H1 (cell line): ENCODE measurements at regions not wholly inside any gene's neighbourhood (a gene's known extent, or its start where the extent isn't known, plus 50 kb on each side); places are given as distances from the start of the nearest gene placed in this dataset.

ENCODE experiments used
- CTCF ChIA-PET: fragments of 300-600 bp; sonication (Branson Sonifier 250); formaldehyde crosslinking; loops from one replicate; lab custom pipeline; 2021; ENCODE audit not compliant: partially characterized antibody; lab: Charles Lee
- POLR2A ChIA-PET: fragments of 300-600 bp; sonication (Branson Sonifier 250); formaldehyde crosslinking; loops from one replicate; lab custom pipeline; 2021; ENCODE audit warnings: inconsistent platforms; ENCODE audit not compliant: partially characterized antibody; lab: Charles Lee
- DNase-seq, 2 experiments: peaks; one replicate each; pipeline versions ENCODE4 v3.0.0 to v3.0.0-alpha.2; 2010 to 2022; ENCODE audit warnings: low spot score in 2 of 2, low read depth in 1 of 2, mixed read lengths in 1 of 2
- FAIRE-seq: peaks from 2 replicates; lab custom pipeline; 2011; peaks lifted over from hg19 to GRCh38; lab: Jason Lieb, UNC
- H2AFZ ChIP-seq: 2 replicates; pipeline ENCODE4 v1.8.1; 2012; ENCODE audit warnings: low read length, inconsistent platforms
- H2AK5ac ChIP-seq: 2 replicates; pipeline ENCODE4 v1.6.1; 2013; ENCODE audit warnings: low read depth, low read length
- H2BK120ac ChIP-seq: replicated peaks from 2 replicates; pipeline ENCODE3; 2013; ENCODE audit warnings: low read depth, low read length, inconsistent platforms
- H2BK12ac ChIP-seq: 2 replicates; pipeline ENCODE4 v1.6.1; 2013; ENCODE audit warnings: low read depth, low read length
- H2BK15ac ChIP-seq: 2 replicates; pipeline ENCODE4 v1.6.1; 2013; ENCODE audit warnings: low read length
- H2BK20ac ChIP-seq: 2 replicates; pipeline ENCODE4 v1.6.1; 2013; ENCODE audit warnings: low read length
- H2BK5ac ChIP-seq: 2 replicates; pipeline ENCODE4 v1.6.1; 2013; ENCODE audit warnings: low read depth, low read length
- H3K14ac ChIP-seq: 2 replicates; pipeline ENCODE4 v1.6.1; 2013; ENCODE audit warnings: inconsistent platforms; ENCODE audit not compliant: insufficient read length
- H3K18ac ChIP-seq: 2 replicates; pipeline ENCODE4 v1.6.1; 2013; ENCODE audit warnings: low read length; ENCODE audit errors: extremely low read depth
- H3K23ac ChIP-seq: 2 replicates; pipeline ENCODE4 v1.6.1; 2013; ENCODE audit warnings: inconsistent platforms; ENCODE audit not compliant: insufficient read length
- H3K23me2 ChIP-seq: 2 replicates; pipeline ENCODE4 v1.6.1; 2013; ENCODE audit warnings: low read depth, low read length
- H3K27ac ChIP-seq: 2 replicates; pipeline ENCODE4 v1.6.1; 2011; ENCODE audit warnings: low read depth, low read length, inconsistent platforms
- H3K27me3 ChIP-seq, 4 experiments: replicated peaks in 1 of 4; 1 replicate in 1 of 4; 2 replicates in 3 of 4; pipeline versions ENCODE4 v1.6.1 to v1.8.1; 2011 to 2013; ENCODE audit warnings: low read length in 3 of 4, mild to moderate bottlenecking in 3 of 4, inconsistent platforms in 2 of 4, mixed read lengths in 2 of 4, moderate library complexity in 1 of 4; ENCODE audit not compliant: control insufficient read depth in 3 of 4, insufficient read depth in 3 of 4; ENCODE audit errors: extremely low read depth in 1 of 4
- H3K36me3 ChIP-seq, 4 experiments: 2 replicates each; pipeline versions ENCODE4 v1.6.1 to v1.8.1; 2011 to 2013; ENCODE audit warnings: mild to moderate bottlenecking in 4 of 4, low read length in 3 of 4, moderate library complexity in 2 of 4, control low read depth in 1 of 4, inconsistent platforms in 1 of 4; ENCODE audit not compliant: insufficient read depth in 4 of 4, control insufficient read depth in 2 of 4
- H3K4ac ChIP-seq: replicated peaks from 2 replicates; pipeline ENCODE3; 2013; ENCODE audit warnings: low read length, low read depth, mixed read lengths, inconsistent platforms; ENCODE audit not compliant: insufficient read length
- H3K4me1 ChIP-seq, 4 experiments: replicated peaks in 1 of 4; 1 replicate in 1 of 4; 2 replicates in 3 of 4; pipeline versions ENCODE4 v1.6.1 to v1.8.1; 2011 to 2013; ENCODE audit warnings: low read length in 3 of 4, inconsistent platforms in 2 of 4, mixed read lengths in 1 of 4; ENCODE audit not compliant: insufficient read depth in 4 of 4, control insufficient read depth in 3 of 4
- H3K4me2 ChIP-seq, 2 experiments: 2 replicates each; pipeline versions ENCODE4 v1.6.1 to v1.8.1; 2011 to 2013; ENCODE audit warnings: low read depth in 2 of 2, low read length in 2 of 2, control low read depth in 1 of 2, inconsistent platforms in 1 of 2, mild to moderate bottlenecking in 1 of 2; ENCODE audit not compliant: insufficient read depth in 1 of 2
- H3K4me3 ChIP-seq, 4 experiments: fragments of 200-600, 300-600 bp in 1 of 4; sonication (generic), shearing (Covaris generic), sonication (Bioruptor Twin) in 1 of 4; 2 replicates each; pipeline versions ENCODE4 v1.5.1 to v1.8.1; 2011 to 2016; ENCODE audit warnings: low read length in 4 of 4, low read depth in 3 of 4, control low read depth in 2 of 4, inconsistent platforms in 2 of 4, mild to moderate bottlenecking in 2 of 4, mixed read lengths in 1 of 4, moderate library complexity in 1 of 4; ENCODE audit not compliant: insufficient read depth in 2 of 4; ENCODE audit errors: extremely low read depth in 1 of 4
- H3K56ac ChIP-seq: replicated peaks from 2 replicates; pipeline ENCODE3; 2013; ENCODE audit warnings: low read depth, mild to moderate bottlenecking, mixed read lengths, low read length, inconsistent platforms; ENCODE audit not compliant: insufficient read length
- H3K79me1 ChIP-seq: 2 replicates; pipeline ENCODE4 v1.6.1; 2013; ENCODE audit warnings: low read depth, low read length, control low read depth
- H3K79me2 ChIP-seq, 2 experiments: 2 replicates each; pipeline versions ENCODE4 v1.6.1 to v1.8.1; 2012 to 2013; ENCODE audit warnings: low read length in 2 of 2, mild to moderate bottlenecking in 2 of 2, inconsistent platforms in 1 of 2; ENCODE audit not compliant: insufficient read depth in 2 of 2, control insufficient read depth in 1 of 2
- H3K9ac ChIP-seq, 4 experiments: replicated peaks in 1 of 4; 1 replicate in 1 of 4; 2 replicates in 3 of 4; pipeline versions ENCODE4 v1.6.1 to v1.8.1; 2011 to 2013; ENCODE audit warnings: low read depth in 3 of 4, low read length in 3 of 4, control low read depth in 2 of 4, mild to moderate bottlenecking in 2 of 4, moderate library complexity in 2 of 4, inconsistent platforms in 1 of 4; ENCODE audit errors: extremely low read depth in 1 of 4
- H3K9me3 ChIP-seq, 2 experiments: 2 replicates each; pipeline versions ENCODE4 v1.6.1 to v1.8.1; 2012 to 2013; ENCODE audit warnings: mild to moderate bottlenecking in 2 of 2, moderate library complexity in 2 of 2, control low read depth in 1 of 2, inconsistent platforms in 1 of 2, low read depth in 1 of 2, low read length in 1 of 2, mixed read lengths in 1 of 2; ENCODE audit not compliant: insufficient read depth in 2 of 2
- H4K20me1 ChIP-seq, 2 experiments: replicated peaks in 1 of 2; 2 replicates each; pipeline versions ENCODE3 to v1.8.1; 2011 to 2013; ENCODE audit warnings: inconsistent platforms in 2 of 2, low read length in 2 of 2, mild to moderate bottlenecking in 1 of 2; ENCODE audit not compliant: insufficient read depth in 2 of 2, control insufficient read depth in 1 of 2
- H4K5ac ChIP-seq: 2 replicates; pipeline ENCODE4 v1.6.1; 2013; ENCODE audit warnings: low read length, low read depth, mixed read lengths, inconsistent platforms; ENCODE audit not compliant: insufficient read length
- H4K8ac ChIP-seq: 2 replicates; pipeline ENCODE4 v1.8.0; 2013; ENCODE audit warnings: mild to moderate bottlenecking, moderate library complexity, low read length, inconsistent platforms; ENCODE audit not compliant: insufficient read depth; ENCODE audit errors: extremely low read depth
- H4K91ac ChIP-seq: replicated peaks from 2 replicates; pipeline ENCODE3; 2013; ENCODE audit warnings: low read length, mixed read lengths, inconsistent platforms; ENCODE audit not compliant: insufficient read length
- ASH2L ChIP-seq: fragments of 200-600, 300-600 bp; sonication (generic); IDR thresholded peaks from one replicate; pipeline ENCODE4 v1.7.1; 2017; ENCODE audit warnings: low read length
- EGR1 ChIP-seq: IDR thresholded peaks from 2 replicates; pipeline ENCODE4 v1.6.1; 2011; ENCODE audit warnings: low read depth, low read length, borderline replicate concordance
- EZH2 ChIP-seq: fragments of 200-600 bp; sonication (generic); IDR thresholded peaks from 2 replicates; pipeline ENCODE4 v1.7.1; 2012; ENCODE audit warnings: low read depth, mild to moderate bottlenecking, moderate library complexity, low read length, inconsistent platforms; ENCODE audit not compliant: severe bottlenecking
- GABPA ChIP-seq: IDR thresholded peaks from 2 replicates; pipeline ENCODE4 v1.6.1; 2011; ENCODE audit warnings: mild to moderate bottlenecking, low read length, moderate library complexity, borderline replicate concordance; ENCODE audit not compliant: insufficient read depth
- WGBS, 2 experiments: shearing (Covaris generic) in 1 of 2; methylation state at CpG; one replicate each; pipeline versions ENCODE4 v1.1.6 to v1.1.7; 2013 to 2015; ENCODE audit warnings: low lambda C conversion rate in 2 of 2, mixed read lengths in 2 of 2, inconsistent platforms in 1 of 2, low coverage in 1 of 2, missing lambda C conversion rate in 1 of 2; ENCODE audit not compliant: insufficient replicate concordance in 2 of 2, insufficient coverage in 1 of 2, insufficient read length in 1 of 2; ENCODE audit errors: extremely low coverage in 1 of 2, missing lambda C conversion rate in 1 of 2; 5-methylcytosine and 5-hydroxymethylcytosine counted together

GRCh38 chr13:73549717-73550116, 490.9 kb downstream of the KLF5 start:
- Histone ChIP-seq H3K23ac (no peak overlapping the region), H3K9ac (no peak overlapping the region), H2BK120ac (no peak overlapping the region), H2BK20ac (no peak overlapping the region), H2BK15ac (no peak overlapping the region), H3K9me3 (no peaks in the 10 kb centered on the region), H3K36me3 (no peaks in the 10 kb centered on the region), H3K4me3 (no peak overlapping the region), H3K4me1 (no peaks in the 10 kb centered on the region; a peak in 1 of 7 replicates), H3K27me3 (no peaks in the 10 kb centered on the region), H3K18ac (no peak overlapping the region), H2AFZ (no peak overlapping the region), H4K20me1 (no peaks in the 10 kb centered on the region), H3K27ac (no peak overlapping the region), H3K56ac (no peak overlapping the region), H3K4ac (no peak overlapping the region), H3K23me2 (no peaks in the 10 kb centered on the region), H4K91ac (no peak overlapping the region), H2AK5ac (no peak overlapping the region), H3K79me2 (no peaks in the 10 kb centered on the region), H2BK12ac (no peak overlapping the region), H2BK5ac (no peak overlapping the region), H3K14ac (no peak overlapping the region), H4K5ac (no peak overlapping the region), H3K79me1 (no peaks in the 10 kb centered on the region), H3K4me2 (no peak overlapping the region), H4K8ac (no peak overlapping the region)
- FAIRE-seq, result no peak
- WGBS, 2 experiments, result 92% methylated on average over 3 of the region's 3 CpGs; no CpG with 5 or more reads in 1 of the 2 experiments
- DNase-seq, result no peak
- TF ChIP-seq EGR1 (no peak), GABPA (no peak), EZH2 (no peak), ASH2L (no peak)
- POLR2A ChIA-PET, result no interaction called here
- CTCF ChIA-PET, result interaction anchor here (1.1 to 1.5 kb wide), 2 partner anchors 9 to 108 kb away, joined by 3 read pairs; no protein-coding TSS in a partner anchor
